Lung (tissue), 11 donors: ENCODE measurements at regions not wholly inside any gene's neighbourhood (a gene's known extent, or its start where the extent isn't known, plus 50 kb on each side); places are given as distances from the start of the nearest gene placed in this dataset.
A peak's percentile ranks its signal among the peaks of the same experiment; 100 is the strongest.

Experiments used
- ATAC-seq: fragments of 200-7000 bp; cut with Tn5 transposase; one replicate; pipeline ENCODE4 v1.9.1; 2020; ENCODE audit warnings: moderate number of reproducible peaks; ENCODE audit not compliant: insufficient read depth, low FRiP score
- DNase-seq, 3 donors: peaks; one replicate each; pipeline ENCODE4 v3.0.0-alpha.2; 2013 to 2017
- H3K27ac ChIP-seq, 2 donors: one replicate each; pipeline ENCODE4 v1.5.1; 2013; ENCODE audit warnings: mild to moderate bottlenecking in 2 of 2, moderate library complexity in 2 of 2, control low read depth in 1 of 2, inconsistent platforms in 1 of 2, low read depth in 1 of 2, low read length in 1 of 2
- H3K27me3 ChIP-seq, 3 donors: one replicate each; pipeline ENCODE4 v1.5.1; 2013; ENCODE audit warnings: low read length in 2 of 3; ENCODE audit not compliant: control insufficient read depth in 3 of 3, insufficient read depth in 3 of 3
- H3K36me3 ChIP-seq, 4 donors: one replicate each; pipeline ENCODE4 v1.5.1; 2013; ENCODE audit warnings: low read length in 4 of 4, mild to moderate bottlenecking in 1 of 4, moderate library complexity in 1 of 4; ENCODE audit not compliant: control insufficient read depth in 4 of 4, insufficient read depth in 4 of 4
- H3K4me1 ChIP-seq, 5 donors: one replicate each; pipeline ENCODE4 v1.5.1; 2013; ENCODE audit warnings: low read length in 5 of 5, mild to moderate bottlenecking in 2 of 5, moderate library complexity in 1 of 5; ENCODE audit not compliant: control insufficient read depth in 5 of 5, insufficient read depth in 5 of 5
- H3K4me3 ChIP-seq: one replicate; pipeline ENCODE4 v1.5.1; 2013; ENCODE audit warnings: mild to moderate bottlenecking, control low read depth, moderate library complexity
- H3K9ac ChIP-seq, 2 donors: one replicate each; pipeline ENCODE4 v1.5.1; 2013; ENCODE audit warnings: low read length in 2 of 2, control low read depth in 1 of 2; ENCODE audit not compliant: insufficient read depth in 1 of 2
- H3K9me3 ChIP-seq, 4 donors: one replicate each; pipeline ENCODE4 v1.5.1; 2013; ENCODE audit warnings: low read length in 3 of 4, mild to moderate bottlenecking in 1 of 4, moderate library complexity in 1 of 4; ENCODE audit not compliant: control insufficient read depth in 4 of 4, insufficient read depth in 3 of 4
- WGBS, 2 donors: extraction: QIAGEN DNeasy Blood & Tissue Kit; methylation state at CpG; one replicate each; pipeline ENCODE4 v1.1.7; 2013; 5-methylcytosine and 5-hydroxymethylcytosine counted together
- TF ChIP-seq, protein P1 (sequence below): IDR thresholded peaks from 2 replicates; pipeline ENCODE4 v1.5.1; 2012; ENCODE audit warnings: mild to moderate bottlenecking; ENCODE audit errors: control extremely low read depth, extremely low read depth
- donor health status: control.
- donor health status: control.
- donor health status: Bipolar disorder and iron deficiency.
- donor health status: healthy.
- donor health status: DM: yes; HTN: yes; CAD: no.

DNA sequence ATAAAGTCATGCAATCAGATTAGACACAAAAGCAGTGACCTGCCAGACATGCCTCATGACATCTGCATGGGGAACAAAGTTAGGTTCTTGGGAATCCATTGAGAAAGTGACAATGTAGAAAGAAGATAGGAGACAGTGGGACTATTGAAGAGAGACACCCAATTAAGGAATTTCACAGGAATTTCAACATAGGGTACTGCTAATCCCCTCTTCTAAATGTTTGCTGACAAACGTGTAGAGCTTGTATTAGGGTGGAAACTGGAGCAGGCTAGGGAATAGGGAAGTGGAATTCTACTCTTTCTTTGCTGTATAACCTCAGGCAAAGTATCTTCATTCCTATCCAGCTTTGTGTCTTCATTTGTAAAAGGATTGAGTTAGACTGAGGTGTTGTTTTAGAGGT lies 409.4 kb upstream of the SASH1 start:
- 32 to 40% methylated on average over 1 of the region's 1 CpG for WGBS, 2 donors
- no peaks in the 10 kb centered on the region for H3K27me3 ChIP-seq
- H3K36me3 ChIP-seq = no peaks in the 10 kb centered on the region
- no peak overlapping the region for H3K9ac ChIP-seq
- no peak overlapping the region for H3K4me3 ChIP-seq
- DNase-seq = no peak
- H3K4me1 ChIP-seq = no peaks in the 10 kb centered on the region
- no peak for ATAC-seq
- peaks cover 0 to 3% (median 0%) of the 10 kb centered on the region in 4 donors for H3K9me3 ChIP-seq
- no peak overlapping the region for H3K27ac ChIP-seq
- TF ChIP-seq, protein P1, sequence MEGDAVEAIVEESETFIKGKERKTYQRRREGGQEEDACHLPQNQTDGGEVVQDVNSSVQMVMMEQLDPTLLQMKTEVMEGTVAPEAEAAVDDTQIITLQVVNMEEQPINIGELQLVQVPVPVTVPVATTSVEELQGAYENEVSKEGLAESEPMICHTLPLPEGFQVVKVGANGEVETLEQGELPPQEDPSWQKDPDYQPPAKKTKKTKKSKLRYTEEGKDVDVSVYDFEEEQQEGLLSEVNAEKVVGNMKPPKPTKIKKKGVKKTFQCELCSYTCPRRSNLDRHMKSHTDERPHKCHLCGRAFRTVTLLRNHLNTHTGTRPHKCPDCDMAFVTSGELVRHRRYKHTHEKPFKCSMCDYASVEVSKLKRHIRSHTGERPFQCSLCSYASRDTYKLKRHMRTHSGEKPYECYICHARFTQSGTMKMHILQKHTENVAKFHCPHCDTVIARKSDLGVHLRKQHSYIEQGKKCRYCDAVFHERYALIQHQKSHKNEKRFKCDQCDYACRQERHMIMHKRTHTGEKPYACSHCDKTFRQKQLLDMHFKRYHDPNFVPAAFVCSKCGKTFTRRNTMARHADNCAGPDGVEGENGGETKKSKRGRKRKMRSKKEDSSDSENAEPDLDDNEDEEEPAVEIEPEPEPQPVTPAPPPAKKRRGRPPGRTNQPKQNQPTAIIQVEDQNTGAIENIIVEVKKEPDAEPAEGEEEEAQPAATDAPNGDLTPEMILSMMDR = no peak

DNA sequence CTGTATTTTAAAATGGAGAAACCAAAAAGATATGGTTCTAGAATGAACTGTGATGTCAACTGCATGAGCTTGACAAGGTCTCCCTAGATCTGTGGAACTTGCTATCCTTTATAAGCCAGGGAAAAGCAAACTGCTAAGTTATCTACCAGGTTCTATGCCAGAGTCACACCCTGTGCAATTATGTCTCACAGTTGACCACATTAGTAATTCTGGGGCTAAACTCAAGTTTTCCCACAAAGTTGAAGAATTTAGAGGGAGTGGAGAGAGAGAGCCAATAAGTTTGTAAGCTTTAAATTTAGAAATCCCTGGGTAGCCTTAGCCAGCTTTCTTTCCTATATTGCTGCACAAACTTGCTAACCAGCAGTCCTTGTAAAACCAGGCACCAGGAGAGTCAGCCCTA lies 407.0 kb upstream of the SASH1 start:
- H3K27ac ChIP-seq = no peak overlapping the region
- no peak overlapping the region for H3K9ac ChIP-seq
- TF ChIP-seq, protein P1 = no peak
- peaks cover 0 to 3% (median 0%) of the 10 kb centered on the region in 4 donors for H3K9me3 ChIP-seq
- no peak for DNase-seq
- H3K4me1 ChIP-seq = no peaks in the 10 kb centered on the region
- ATAC-seq = no peak
- no peaks in the 10 kb centered on the region for H3K27me3 ChIP-seq
- H3K36me3 ChIP-seq = no peaks in the 10 kb centered on the region
- H3K4me3 ChIP-seq = no peak overlapping the region

DNA sequence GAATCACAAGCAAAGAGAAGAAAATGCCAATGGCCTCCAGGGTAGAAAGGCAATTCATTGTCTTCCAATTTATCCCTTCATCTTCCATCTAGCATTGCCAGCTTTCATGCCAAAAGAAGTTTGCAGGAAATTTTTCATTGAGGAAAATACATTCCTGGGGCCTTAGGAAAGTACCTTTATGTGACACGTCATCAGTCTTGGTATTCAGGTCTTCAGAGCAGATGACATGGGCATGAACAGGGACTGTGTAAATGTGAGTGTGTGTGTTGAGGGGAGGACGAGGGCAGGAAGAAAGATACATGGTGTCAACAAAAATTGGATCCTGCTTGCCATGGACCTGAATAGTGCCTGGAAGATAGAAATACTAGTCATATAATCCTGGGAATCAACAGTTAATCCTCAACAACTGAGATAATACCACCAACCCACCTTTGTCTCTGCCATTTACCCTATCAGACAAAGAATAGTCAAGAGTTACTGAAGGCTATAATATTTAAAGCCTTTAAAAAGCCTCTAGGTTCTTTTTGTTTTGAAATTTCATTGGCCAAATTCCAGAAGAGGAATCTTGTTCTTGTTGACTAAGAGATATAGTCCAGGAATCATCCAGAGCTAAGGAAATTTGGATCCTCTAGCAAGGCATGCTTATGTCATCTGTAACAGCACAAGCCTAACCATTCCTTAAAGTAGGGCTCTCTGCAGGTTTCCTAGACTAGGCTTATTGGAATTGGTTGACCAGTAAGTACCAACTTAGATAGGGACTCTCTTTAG lies 405.8 kb upstream of the SASH1 start:
- 94 to 95% methylated on average over 2 of the region's 2 CpGs for WGBS, 2 donors
- Histone ChIP-seq H3K36me3 (no peaks in the 10 kb centered on the region), H3K27ac (no peak overlapping the region), H3K4me3 (no peak overlapping the region), H3K9ac (no peak overlapping the region), H3K9me3 (peaks cover 0 to 3% (median 0%) of the 10 kb centered on the region in 4 donors), H3K27me3 (no peaks in the 10 kb centered on the region), H3K4me1 (peaks cover 0 to 6% (median 3%) of the 10 kb centered on the region in 5 donors)
- TF ChIP-seq, protein P1 = no peak
- no peak for ATAC-seq
- no peak for DNase-seq

DNA sequence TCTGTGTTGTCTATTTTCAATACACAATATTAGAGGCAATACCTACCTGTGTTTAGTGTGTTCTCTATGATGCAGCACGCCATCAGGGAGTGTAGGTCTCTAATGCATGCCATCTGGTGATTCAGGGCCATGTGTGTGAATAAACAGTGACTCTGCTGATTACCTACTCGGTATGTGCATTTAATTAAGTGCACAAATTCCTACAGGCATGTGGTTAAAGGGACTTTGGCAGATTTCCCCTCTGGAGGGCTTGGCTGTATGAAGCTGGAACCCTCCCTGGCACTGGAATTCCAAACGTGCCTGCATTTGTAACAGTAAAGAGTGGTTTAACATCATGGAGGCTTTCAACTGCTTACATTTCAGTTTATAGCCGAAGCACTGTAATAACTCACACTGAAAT lies 401.5 kb upstream of the SASH1 start:
- DNase-seq = peak; percentile 39 to 55 (median 53)
- H3K4me1 ChIP-seq = peaks cover 0 to 6% (median 3%) of the 10 kb centered on the region in 5 donors
- no peaks in the 10 kb centered on the region for H3K27me3 ChIP-seq
- H3K9ac ChIP-seq = no peak overlapping the region
- no peak overlapping the region for H3K4me3 ChIP-seq
- H3K27ac ChIP-seq = no peak overlapping the region
- WGBS, 2 donors = 55 to 65% methylated on average over 4 of the region's 4 CpGs
- H3K9me3 ChIP-seq = peaks cover 0 to 8% (median 0%) of the 10 kb centered on the region in 4 donors
- no peaks in the 10 kb centered on the region for H3K36me3 ChIP-seq
- TF ChIP-seq, protein P1 = no peak
- no peak for ATAC-seq
